ENCODE measurements at regions not wholly inside any gene's neighbourhood (a gene's known extent, or its start where the extent isn't known, plus 50 kb on each side); places are given as distances from the start of the nearest gene placed in this dataset.

DNA sequence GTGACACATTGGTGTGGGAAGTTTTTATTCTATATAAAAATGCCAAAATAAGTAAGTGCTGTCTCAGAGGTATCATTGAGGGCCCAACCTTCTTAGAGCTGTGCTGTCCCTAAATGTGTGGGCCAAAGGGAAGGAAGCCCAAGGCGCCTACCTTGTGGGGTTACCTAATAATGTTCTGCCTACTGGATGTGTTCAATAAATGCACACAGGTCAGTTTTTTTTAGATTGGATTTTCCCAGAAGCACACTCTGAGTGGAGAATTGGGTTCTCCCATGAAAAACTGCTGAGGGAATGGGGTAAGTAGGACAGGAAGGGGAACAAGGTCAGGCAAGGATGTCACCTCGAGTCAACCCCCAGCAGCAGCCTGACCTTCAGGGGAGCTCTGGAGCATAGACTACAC, 168.7 kb upstream of the FRMD4B start:
- no peak for TF ChIP-seq CTCF (IDR thresholded peaks at IDR 0.05)
- no peak for TF ChIP-seq POLR2A (IDR thresholded peaks at IDR 0.05)
